ENCODE measurements at regions not wholly inside any gene's neighbourhood (a gene's known extent, or its start where the extent isn't known, plus 50 kb on each side); places are given as distances from the start of the nearest gene placed in this dataset.
"Not testable (repeated sequence)": the region's sequence is repeated elsewhere in the genome, so short reads cannot be mapped to it uniquely, and the experiment has no call there.

DNA sequence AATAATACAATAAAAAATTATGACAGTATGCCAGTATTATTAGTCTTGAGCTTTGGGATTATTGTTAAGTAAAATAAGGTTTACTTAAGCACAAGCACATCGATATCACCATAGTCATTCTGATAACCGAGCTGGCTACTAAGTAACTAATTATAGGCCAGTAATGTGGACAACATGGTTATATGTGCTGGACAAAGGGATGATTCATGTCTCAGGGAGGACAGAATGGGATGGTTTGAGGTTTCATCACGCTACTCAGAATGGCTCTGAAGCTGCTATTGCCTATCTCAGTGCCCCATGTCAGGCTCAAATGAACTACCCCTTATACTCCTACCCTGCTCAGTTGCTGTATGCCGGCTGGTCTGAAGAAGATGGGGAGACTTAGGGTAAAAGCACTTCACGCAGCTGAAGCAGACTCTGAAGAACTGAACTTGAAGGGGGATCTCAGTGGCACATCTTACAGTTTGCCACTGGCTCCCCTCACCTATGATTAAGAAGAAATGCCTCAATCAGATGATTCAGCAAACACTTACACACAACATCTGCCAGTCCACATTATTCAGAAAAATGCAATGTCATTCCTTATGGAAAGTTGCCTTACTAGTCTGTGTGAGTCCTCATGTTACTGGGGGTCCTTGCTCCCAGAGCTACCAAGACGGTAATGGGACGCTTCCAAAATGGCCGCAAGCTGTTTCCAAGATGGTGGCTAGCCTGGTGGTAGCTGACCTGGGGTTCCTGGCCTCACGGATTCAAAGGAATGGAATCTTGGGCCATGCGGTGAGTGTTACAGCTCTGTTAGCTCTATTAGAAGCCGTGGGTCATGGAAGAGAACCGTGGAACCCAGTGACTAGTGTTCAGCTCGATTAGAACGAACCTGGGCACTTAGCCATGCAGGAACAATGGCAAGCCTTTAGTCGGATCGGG lies 1098.6 kb downstream of the TAF11L14 start:
- no peak for DNase-seq (ENCODE audit: low read depth)

DNA sequence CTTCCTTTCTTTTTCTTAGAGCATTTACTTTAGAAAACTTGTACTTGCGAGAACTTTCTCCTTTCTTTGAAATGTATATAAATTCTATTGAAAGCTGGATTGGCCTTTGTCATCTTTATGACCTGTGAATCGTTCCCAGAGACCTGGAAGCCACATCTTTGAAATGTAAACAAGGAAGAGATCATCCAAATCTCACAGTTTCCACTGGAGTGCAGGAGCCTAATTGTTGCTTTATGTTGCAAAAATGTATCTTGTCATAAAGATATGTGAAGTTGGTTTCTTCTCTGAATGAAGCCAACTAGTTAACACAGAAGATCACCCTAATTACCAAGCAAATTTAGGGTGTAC lies 1101.8 kb downstream of the TAF11L14 start:
- no peak for DNase-seq (ENCODE audit: low read depth)

DNA sequence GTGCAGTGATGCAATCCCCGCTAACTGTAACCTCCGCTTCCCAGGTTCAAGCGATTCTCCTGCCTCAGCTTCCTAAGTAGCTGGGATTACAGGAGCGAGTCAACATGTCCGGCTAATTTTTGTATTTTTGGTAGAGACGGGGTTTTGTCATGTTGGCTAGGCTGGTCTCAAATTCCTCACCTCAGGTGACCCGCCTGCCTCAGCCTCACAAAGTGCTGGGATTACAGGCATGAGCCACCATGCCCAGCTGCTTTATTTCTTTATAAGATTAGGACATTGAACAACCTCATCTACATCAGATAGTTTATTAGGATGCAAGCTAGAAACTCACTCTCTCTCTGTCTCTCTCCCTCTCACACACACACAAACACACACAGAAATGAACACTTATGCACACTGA lies 1102.5 kb downstream of the TAF11L14 start:
- not testable (repeated sequence) for DNase-seq (ENCODE audit: low read depth)

DNA sequence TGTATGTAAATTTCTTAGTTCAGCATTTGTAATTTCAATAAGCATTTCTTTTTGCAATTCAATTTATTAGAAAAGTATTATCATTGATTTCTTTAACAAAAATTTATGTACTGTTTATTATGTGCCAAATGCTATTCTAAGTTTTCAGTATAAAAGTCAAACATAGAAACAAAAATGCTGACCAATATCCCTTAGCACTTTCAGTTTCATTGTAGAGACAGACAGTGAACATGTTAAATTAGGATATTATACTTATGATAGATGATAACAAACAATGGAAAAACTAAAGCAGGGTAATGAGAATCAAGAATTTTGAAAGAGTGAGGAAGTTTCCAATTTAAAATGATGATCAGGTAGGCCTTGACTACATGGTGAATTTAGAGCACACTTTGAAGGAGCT lies 1106.0 kb downstream of the TAF11L14 start:
- no peak for DNase-seq (ENCODE audit: low read depth)

GRCh38 chr5:18742830-18743229 lies 1108.6 kb downstream of the TAF11L14 start:
- no peak for DNase-seq (ENCODE audit: low read depth)

DNA sequence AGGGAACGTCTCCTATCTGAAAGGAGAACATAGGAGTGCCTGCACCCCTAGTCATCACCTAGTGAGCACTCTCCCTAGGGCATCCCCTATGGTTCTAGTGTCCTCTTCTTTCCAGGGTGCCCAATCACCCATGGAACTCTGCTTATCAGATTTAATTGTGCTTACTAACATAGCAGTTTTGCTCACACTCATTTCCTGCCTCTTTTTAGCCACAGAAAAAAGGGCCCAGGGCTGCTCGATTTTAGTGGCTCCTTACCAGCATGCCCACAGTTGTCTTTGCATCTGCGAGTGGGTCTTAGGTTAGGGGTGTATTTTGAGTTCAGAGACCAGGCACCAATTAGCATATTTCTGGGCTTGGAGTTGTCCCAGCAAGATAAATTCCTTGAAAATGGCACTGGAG lies 1110.2 kb downstream of the TAF11L14 start:
- DNase-seq (ENCODE audit: low read depth) = no peak

- no peak for DNase-seq (ENCODE audit: low read depth)
Observed at GRCh38 chr5:18745042-18745987, 1111.1 kb downstream of the TAF11L14 start.

DNA sequence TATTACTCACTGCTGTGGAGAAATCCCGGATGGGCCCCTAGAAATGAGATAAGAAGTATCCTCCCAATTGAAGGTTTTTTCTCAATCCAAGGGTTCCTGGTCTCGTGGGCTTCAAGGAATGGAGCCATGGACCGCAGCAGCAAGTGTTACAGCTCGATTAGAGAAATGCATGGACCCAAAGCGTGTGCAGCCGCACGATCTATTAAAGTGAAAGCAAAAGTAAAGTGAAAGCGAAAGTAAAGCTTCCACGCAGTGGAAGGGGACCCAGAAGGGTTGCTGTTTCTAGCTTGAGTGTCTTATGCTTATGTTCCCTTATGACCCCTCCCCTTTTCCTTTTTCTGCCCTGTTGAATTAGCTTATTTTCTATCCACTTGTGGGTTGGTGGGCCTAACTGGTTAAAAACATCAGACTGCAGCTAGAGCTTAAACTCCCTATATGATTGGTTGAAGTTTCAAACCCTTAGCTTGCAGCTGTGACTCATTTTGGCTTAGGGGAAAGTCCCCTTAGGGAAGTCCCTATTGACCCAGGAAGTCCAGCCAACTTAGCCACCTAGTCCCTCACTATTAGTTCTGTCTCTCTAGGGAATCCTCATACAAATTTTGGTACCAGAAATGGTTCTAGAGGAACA lies 1111.8 kb downstream of the TAF11L14 start:
- no peak for DNase-seq (ENCODE audit: low read depth)

DNA sequence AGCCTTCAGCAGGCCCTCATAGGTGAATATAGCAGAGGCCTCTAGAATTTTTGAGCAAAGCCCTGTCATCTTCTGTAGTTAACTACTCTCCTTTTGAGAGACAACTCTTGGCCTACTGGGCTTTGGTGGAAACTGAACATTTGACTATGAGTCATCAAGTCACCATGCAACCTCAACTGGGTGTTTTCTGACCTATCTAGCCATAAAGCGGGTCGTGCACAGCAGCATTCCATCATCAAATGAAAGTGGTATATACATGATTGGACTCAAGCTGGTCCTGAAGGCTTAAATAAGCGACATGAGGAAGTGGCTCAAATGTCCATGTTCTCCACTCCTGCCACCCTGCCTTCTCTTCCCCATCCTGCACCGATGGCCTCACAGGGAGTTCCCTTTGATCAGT lies 1115.5 kb downstream of the TAF11L14 start:
- no peak for DNase-seq (ENCODE audit: low read depth)

- no peak for DNase-seq (ENCODE audit: low read depth)
Observed at GRCh38 chr5:18752317-18752716, 1118.1 kb downstream of the TAF11L14 start.

DNA sequence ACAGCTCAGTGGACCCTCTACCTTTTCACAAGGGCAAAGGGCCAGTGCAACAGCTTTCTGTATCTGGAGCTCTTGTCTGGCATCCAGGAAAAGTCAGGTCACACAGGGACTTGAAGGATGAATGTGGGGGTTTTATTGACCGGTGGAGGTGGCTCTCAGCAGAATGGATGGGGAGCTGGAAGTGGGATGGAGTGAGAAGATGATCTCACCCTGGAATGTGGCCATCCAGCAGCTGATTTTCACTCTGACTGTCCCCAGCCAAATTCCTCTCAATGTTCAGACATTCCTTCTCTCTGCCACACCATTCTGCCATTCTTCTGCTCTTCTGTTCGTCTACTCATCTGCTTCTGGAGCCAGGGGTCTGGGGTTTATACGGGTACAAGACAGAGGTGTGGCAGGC lies 1119.9 kb downstream of the TAF11L14 start:
- no peak for DNase-seq (ENCODE audit: low read depth)

- DNase-seq (ENCODE audit: low read depth) = no peak
Observed at GRCh38 chr5:18761801-18762200, 1127.5 kb downstream of the TAF11L14 start.

- no peak for DNase-seq (ENCODE audit: low read depth)
Observed at GRCh38 chr5:18764161-18764560, 1129.9 kb downstream of the TAF11L14 start.

- DNase-seq (ENCODE audit: low read depth) = no peak
Observed at GRCh38 chr5:18765304-18765703, 1131.0 kb downstream of the TAF11L14 start.

DNA sequence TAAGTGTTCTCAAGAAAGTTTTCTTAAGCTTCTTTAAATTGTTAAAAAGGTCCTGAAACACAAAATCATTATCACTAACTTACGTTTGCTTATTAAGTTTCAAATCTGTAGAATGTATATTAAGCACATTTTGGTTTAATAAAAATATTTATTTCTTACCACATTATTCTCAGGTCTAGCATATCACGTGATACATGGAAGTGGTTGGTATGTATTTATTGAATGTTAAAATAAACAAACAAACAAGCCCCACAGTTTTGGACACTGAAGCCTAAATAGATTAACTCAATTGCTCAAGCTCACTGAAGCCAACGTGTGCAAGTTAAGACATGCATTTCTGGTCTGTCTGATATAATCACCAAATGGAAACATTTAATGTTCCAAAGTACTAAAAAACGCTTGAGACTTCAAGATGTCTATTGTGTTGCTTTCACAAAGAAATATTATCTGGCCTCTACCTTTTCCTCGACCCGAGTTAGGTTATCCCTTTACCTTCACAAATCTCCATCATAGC lies 1136.9 kb downstream of the TAF11L14 start:
- no peak for DNase-seq (ENCODE audit: low read depth)

- DNase-seq (ENCODE audit: low read depth) = no peak
Observed at GRCh38 chr5:18772475-18772874, 1138.2 kb downstream of the TAF11L14 start.

- DNase-seq (ENCODE audit: low read depth) = no peak
Observed at GRCh38 chr5:18778225-18778624, 1144.0 kb downstream of the TAF11L14 start.

- DNase-seq (ENCODE audit: low read depth) = no peak
Observed at GRCh38 chr5:18789218-18789998, 1155.1 kb downstream of the TAF11L14 start.

DNA sequence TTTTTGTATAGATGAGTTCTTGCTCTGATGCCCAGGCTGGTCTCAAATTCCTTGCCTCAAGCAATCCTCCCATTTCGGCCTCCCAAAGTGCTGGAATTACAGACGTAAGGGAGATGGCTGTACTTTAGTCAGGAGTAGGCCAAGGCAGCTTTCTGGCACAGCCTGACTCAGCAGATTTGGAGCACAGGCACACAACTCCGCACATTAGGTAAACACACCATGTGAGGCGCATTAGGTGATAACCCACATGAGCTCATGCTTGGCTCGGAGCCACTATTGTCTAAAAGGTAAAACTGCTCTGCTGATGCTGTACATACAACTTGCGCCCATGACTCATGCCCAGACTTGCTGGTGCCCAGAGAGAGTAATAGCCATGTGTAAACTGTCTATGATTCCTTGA lies 1157.9 kb downstream of the TAF11L14 start:
- DNase-seq (ENCODE audit: low read depth) = no peak

- DNase-seq (ENCODE audit: low read depth) = no peak
Observed at GRCh38 chr5:18797222-18797621, 1163.0 kb downstream of the TAF11L14 start.

DNA sequence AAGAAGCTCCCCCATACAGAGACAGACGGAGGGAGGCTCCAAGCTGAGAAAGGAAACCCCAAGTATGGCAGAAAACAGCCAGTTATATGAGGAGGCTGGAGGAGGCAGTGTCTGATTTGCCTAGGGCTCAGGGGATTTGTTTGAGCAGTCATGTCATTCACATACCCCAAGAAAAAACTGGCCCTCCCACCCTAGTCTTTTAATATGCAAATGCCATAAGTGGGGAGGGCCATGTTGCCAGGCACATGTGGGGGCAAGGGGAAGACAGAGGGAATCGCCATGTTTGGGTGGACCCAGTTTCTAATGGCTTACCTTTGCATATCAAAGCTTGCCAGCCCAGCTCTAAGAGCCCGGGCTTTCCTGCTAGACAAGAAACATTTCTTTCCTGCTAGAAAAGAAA lies 1163.8 kb downstream of the TAF11L14 start:
- no peak for DNase-seq (ENCODE audit: low read depth)

Measured in stimulated activated CD8-positive, alpha-beta memory T cell treated with anti-CD3 and anti-CD28 coated beads, Interleukin-12 subunit alpha, Interleukin-12 subunit beta, amount 100 ng/mL, for 1 hour (primary cell).